OCI-LY7 (cell line): ENCODE measurements at regions not wholly inside any gene's neighbourhood (a gene's known extent, or its start where the extent isn't known, plus 50 kb on each side); places are given as distances from the start of the nearest gene placed in this dataset.

Source experiments
- BruUV-seq: library from RNA; stranded (reverse); fragments of 400-500 nt; replicated peaks from 2 replicates; lab custom pipeline; 2021; lab: Mats Ljungman, UMichigan
- CTCF ChIA-PET: fragments of 300-600 bp; sonication (Branson Sonifier 250); formaldehyde crosslinking; loops from one replicate; lab custom pipeline; 2022; ENCODE audit warnings: antibody characterized with exemption; ENCODE audit not compliant: unreplicated experiment; lab: Charles Lee
- POLR2A ChIA-PET: fragments of 300-600 bp; sonication (Branson Sonifier 250); formaldehyde crosslinking; loops from one replicate; lab custom pipeline; 2022; ENCODE audit warnings: antibody characterized with exemption; lab: Charles Lee
- DNase-seq: peaks from one replicate; pipeline ENCODE4 v3.0.0-alpha.2; 2015; ENCODE audit warnings: low spot score
- H2AFZ ChIP-seq: fragments of 200-600 bp; sonication (generic), shearing (Covaris generic); 2 replicates; pipeline ENCODE4 v1.6.1; 2014; ENCODE audit warnings: mild to moderate bottlenecking, antibody characterized with exemption, low read length, moderate library complexity
- H3K27ac ChIP-seq: fragments of 200-600 bp; sonication (generic); 2 replicates; pipeline ENCODE4 v1.5.1; 2014; ENCODE audit warnings: mixed run types, low read depth, mild to moderate bottlenecking, moderate library complexity, low read length, inconsistent platforms; ENCODE audit not compliant: poor library complexity, severe bottlenecking
- H3K36me3 ChIP-seq: fragments of 200-600 bp; sonication (generic); 2 replicates; pipeline ENCODE4 v1.6.1; 2014; ENCODE audit warnings: mild to moderate bottlenecking, antibody characterized with exemption, low read length, moderate library complexity, mixed read lengths; ENCODE audit not compliant: insufficient read depth
- H3K4me1 ChIP-seq: fragments of 200-600 bp; sonication (generic); 2 replicates; pipeline ENCODE4 v1.5.1; 2014; ENCODE audit warnings: mild to moderate bottlenecking, low read length; ENCODE audit not compliant: insufficient read depth, poor library complexity, severe bottlenecking
- H3K4me2 ChIP-seq: fragments of 200-600 bp; sonication (generic); 2 replicates; pipeline ENCODE4 v1.6.1; 2014; ENCODE audit warnings: mild to moderate bottlenecking, low read length
- H3K4me3 ChIP-seq: fragments of 200-600 bp; sonication (generic); 2 replicates; pipeline ENCODE4 v1.5.1; 2014; ENCODE audit warnings: mild to moderate bottlenecking, low read depth, low read length; ENCODE audit not compliant: poor library complexity, severe bottlenecking
- H3K79me2 ChIP-seq: fragments of 200-600 bp; sonication (generic); 2 replicates; pipeline ENCODE4 v1.6.1; 2016; ENCODE audit warnings: low read depth, mild to moderate bottlenecking, low read length, moderate library complexity, mixed read lengths; ENCODE audit not compliant: insufficient read depth
- H3K9me2 ChIP-seq: fragments of 200-600 bp; sonication (generic); 2 replicates; pipeline ENCODE4 v1.6.1; 2016; ENCODE audit warnings: mild to moderate bottlenecking, low read length, mixed read lengths; ENCODE audit not compliant: insufficient read depth
- H3K9me3 ChIP-seq: fragments of 200-600 bp; sonication (generic); 2 replicates; pipeline ENCODE4 v1.6.1; 2014; ENCODE audit warnings: mild to moderate bottlenecking, mixed run types, low read length, mixed read lengths
- H4K20me1 ChIP-seq: fragments of 200-600 bp; sonication (generic); 2 replicates; pipeline ENCODE4 v1.6.1; 2014; ENCODE audit warnings: mild to moderate bottlenecking, antibody characterized with exemption, low read length, moderate library complexity, mixed read lengths; ENCODE audit not compliant: insufficient read depth
- CTCF ChIP-seq: fragments of 200-600 bp; sonication (generic); conservative IDR thresholded peaks from 2 replicates; pipeline ENCODE4 v1.5.1; 2014; ENCODE audit warnings: mild to moderate bottlenecking, antibody characterized with exemption, low read length, moderate library complexity, mixed read lengths
- EZH2phosphoT487 ChIP-seq: fragments of 200-600 bp; sonication (generic); IDR thresholded peaks from 2 replicates; pipeline ENCODE4 v1.6.1; 2018; ENCODE audit warnings: low read depth, borderline replicate concordance, mild to moderate bottlenecking, mixed run types, antibody characterized with exemption, low read length, moderate library complexity, mixed read lengths
- intact Hi-C: fragments of 100-400 bp; cut with micrococcal nuclease; formaldehyde crosslinking; loops from one replicate; pipeline ENCODE4 v1.10.0; 2022; ENCODE audit not compliant: unreplicated experiment

- no peaks in the 10 kb centered on the region for H4K20me1 ChIP-seq
- CTCF ChIA-PET = no interaction called here
- H3K4me3 ChIP-seq = no peak overlapping the region
- no peak for TF ChIP-seq CTCF
- no peak for TF ChIP-seq EZH2phosphoT487
- H3K9me3 ChIP-seq = no peaks in the 10 kb centered on the region
- BruUV-seq = no TSS peak
- H3K4me1 ChIP-seq = peaks cover 10% of the 10 kb centered on the region
- H3K79me2 ChIP-seq = no peaks in the 10 kb centered on the region
- H3K9me2 ChIP-seq = no peaks in the 10 kb centered on the region
- POLR2A ChIA-PET = interaction anchor here (0.8 to 1.0 kb wide), 2 partner anchors 10 to 129 kb away, joined by 3 to 4 read pairs; no protein-coding TSS in a partner anchor
- H2AFZ ChIP-seq = no peak overlapping the region
- no peak for DNase-seq
- no peak overlapping the region for H3K27ac ChIP-seq
- intact Hi-C loops = no loop called here
- no peak overlapping the region for H3K4me2 ChIP-seq
- peaks cover 5% of the 10 kb centered on the region; the same call in 1 of the 2 replicates for H3K36me3 ChIP-seq
Observed at GRCh38 chr3:44050867-44051266, 190.8 kb upstream of the TOPAZ1 start.

- Histone ChIP-seq H3K9me2 (no peaks in the 10 kb centered on the region), H3K79me2 (no peaks in the 10 kb centered on the region), H3K4me3 (no peak overlapping the region), H2AFZ (no peak overlapping the region), H3K9me3 (no peaks in the 10 kb centered on the region), H3K4me1 (peaks cover 33% of the 10 kb centered on the region), H3K4me2 (no peak overlapping the region), H4K20me1 (no peaks in the 10 kb centered on the region), H3K27ac (no peak overlapping the region), H3K36me3 (no peaks in the 10 kb centered on the region)
- TF ChIP-seq EZH2phosphoT487 (no peak), CTCF (no peak)
- intact Hi-C loops = no loop called here
- DNase-seq = no peak
- no TSS peak for BruUV-seq
- CTCF ChIA-PET = interaction anchor here (1.0 kb wide), 1 partner anchor 197 kb away, joined by 3 read pairs; no protein-coding TSS in a partner anchor
- POLR2A ChIA-PET = no interaction called here
Observed at GRCh38 chr3:44055951-44056350, 185.7 kb upstream of the TOPAZ1 start.

- Histone ChIP-seq H3K79me2 (no peaks in the 10 kb centered on the region), H2AFZ (no peak overlapping the region), H3K9me2 (no peaks in the 10 kb centered on the region), H3K4me1 (peaks cover 33% of the 10 kb centered on the region), H3K9me3 (no peaks in the 10 kb centered on the region), H3K27ac (no peak overlapping the region), H3K4me3 (no peak overlapping the region), H3K36me3 (no peaks in the 10 kb centered on the region), H3K4me2 (no peak overlapping the region), H4K20me1 (no peaks in the 10 kb centered on the region)
- POLR2A ChIA-PET = no interaction called here
- CTCF ChIA-PET = interaction anchor here (1.0 kb wide), 1 partner anchor 198 kb away, joined by 3 read pairs; no protein-coding TSS in a partner anchor
- intact Hi-C loops = no loop called here
- DNase-seq = no peak
- BruUV-seq = no TSS peak
- TF ChIP-seq CTCF = no peak
- TF ChIP-seq EZH2phosphoT487 = no peak
Observed at GRCh38 chr3:44056446-44057240, 185.0 kb upstream of the TOPAZ1 start.
